Smooth muscle cell (in vitro differentiated cells): ENCODE measurements at regions not wholly inside any gene's neighbourhood (a gene's known extent, or its start where the extent isn't known, plus 50 kb on each side); places are given as distances from the start of the nearest gene placed in this dataset.

Experiments used
- DNase-seq: peaks from one replicate; lab custom pipeline; 2025; ENCODE audit not compliant: unreplicated experiment; lab: John Stamatoyannopoulos, UW
- H2AFZ ChIP-seq: fragments of 200-600 bp; sonication (generic); 2 replicates; pipeline ENCODE4 v1.6.0; 2016; ENCODE audit warnings: antibody characterized with exemption, low read depth, mild to moderate bottlenecking
- H3F3A ChIP-seq: fragments of 200-600 bp; sonication (generic); 2 replicates; pipeline ENCODE4 v1.6.0; 2017; ENCODE audit warnings: antibody characterized with exemption, low read depth
- H3K27ac ChIP-seq: fragments of 200-600 bp; sonication (generic); 2 replicates; pipeline ENCODE4 v1.5.1; 2016; ENCODE audit warnings: low read depth, mild to moderate bottlenecking
- H3K27me3 ChIP-seq: fragments of 200-600 bp; sonication (generic); 2 replicates; pipeline ENCODE4 v1.6.1; 2016; ENCODE audit warnings: low read depth, mild to moderate bottlenecking
- H3K36me3 ChIP-seq: fragments of 200-600 bp; sonication (generic); 2 replicates; pipeline ENCODE4 v1.5.1; 2016; ENCODE audit warnings: low read depth
- H3K4me1 ChIP-seq: fragments of 200-600 bp; sonication (generic); 2 replicates; pipeline ENCODE4 v1.5.1; 2016; ENCODE audit warnings: low read depth
- H3K4me2 ChIP-seq: fragments of 200-600 bp; sonication (generic); 2 replicates; pipeline ENCODE4 v1.6.0; 2016; ENCODE audit warnings: mild to moderate bottlenecking
- H3K4me3 ChIP-seq: fragments of 200-600 bp; sonication (generic); 2 replicates; pipeline ENCODE4 v1.5.1; 2016; ENCODE audit warnings: mild to moderate bottlenecking
- H3K79me2 ChIP-seq: fragments of 200-600 bp; sonication (generic); 2 replicates; pipeline ENCODE4 v1.6.0; 2016; ENCODE audit warnings: low read depth, mild to moderate bottlenecking
- H3K9ac ChIP-seq: fragments of 200-600 bp; sonication (generic); 2 replicates; pipeline ENCODE4 v1.6.0; 2016; ENCODE audit warnings: low read depth
- H3K9me3 ChIP-seq: fragments of 200-600 bp; sonication (generic); replicated peaks from 2 replicates; pipeline ENCODE4 v1.5.1; 2016; ENCODE audit warnings: low read depth
- H4K20me1 ChIP-seq: fragments of 200-600 bp; sonication (generic); 2 replicates; pipeline ENCODE4 v1.6.0; 2016; ENCODE audit warnings: low read depth
- CTCF ChIP-seq: fragments of 200-600 bp; sonication (generic); IDR thresholded peaks from 2 replicates; pipeline ENCODE4 v1.5.1; 2017; ENCODE audit warnings: borderline replicate concordance, mild to moderate bottlenecking, antibody characterized with exemption; ENCODE audit not compliant: insufficient read depth, poor library complexity, severe bottlenecking
- WGBS: methylation state at CpG from one replicate; pipeline ENCODE4 v1.1.7; 2016; ENCODE audit warnings: low lambda C conversion rate; 5-methylcytosine and 5-hydroxymethylcytosine counted together

DNA sequence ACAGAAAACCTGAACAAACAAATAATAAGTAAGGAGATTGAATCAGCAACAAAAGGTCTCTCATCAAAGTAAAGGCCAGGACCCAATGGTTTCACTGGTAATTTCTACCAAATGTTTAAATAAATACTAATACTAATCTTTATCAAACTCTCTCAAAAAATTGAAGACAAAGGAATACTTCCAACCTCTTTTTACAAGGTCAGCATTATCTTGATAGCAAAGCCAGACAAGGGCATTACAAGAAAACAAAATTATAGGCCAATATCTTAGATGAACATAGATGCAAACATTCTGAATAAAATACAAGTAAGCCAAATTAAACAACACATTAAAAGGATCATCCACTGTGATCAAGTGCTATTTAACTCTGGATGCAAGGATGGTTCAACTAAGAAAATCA lies 239.8 kb upstream of the TMEM72 start:
- no peaks in the 10 kb centered on the region for H4K20me1 ChIP-seq
- no peak overlapping the region for H3K4me2 ChIP-seq
- H3K36me3 ChIP-seq, result no peaks in the 10 kb centered on the region
- no peaks in the 10 kb centered on the region for H3K9me3 ChIP-seq
- H2AFZ ChIP-seq, result no peak overlapping the region
- TF ChIP-seq CTCF, result no peak
- H3K9ac ChIP-seq, result no peak overlapping the region
- no peaks in the 10 kb centered on the region for H3K79me2 ChIP-seq
- H3F3A ChIP-seq, result no peaks in the 10 kb centered on the region
- no peaks in the 10 kb centered on the region for H3K4me1 ChIP-seq
- no peak overlapping the region for H3K27ac ChIP-seq
- H3K27me3 ChIP-seq, result no peaks in the 10 kb centered on the region
- no peak overlapping the region for H3K4me3 ChIP-seq
- DNase-seq, result no peak

DNA sequence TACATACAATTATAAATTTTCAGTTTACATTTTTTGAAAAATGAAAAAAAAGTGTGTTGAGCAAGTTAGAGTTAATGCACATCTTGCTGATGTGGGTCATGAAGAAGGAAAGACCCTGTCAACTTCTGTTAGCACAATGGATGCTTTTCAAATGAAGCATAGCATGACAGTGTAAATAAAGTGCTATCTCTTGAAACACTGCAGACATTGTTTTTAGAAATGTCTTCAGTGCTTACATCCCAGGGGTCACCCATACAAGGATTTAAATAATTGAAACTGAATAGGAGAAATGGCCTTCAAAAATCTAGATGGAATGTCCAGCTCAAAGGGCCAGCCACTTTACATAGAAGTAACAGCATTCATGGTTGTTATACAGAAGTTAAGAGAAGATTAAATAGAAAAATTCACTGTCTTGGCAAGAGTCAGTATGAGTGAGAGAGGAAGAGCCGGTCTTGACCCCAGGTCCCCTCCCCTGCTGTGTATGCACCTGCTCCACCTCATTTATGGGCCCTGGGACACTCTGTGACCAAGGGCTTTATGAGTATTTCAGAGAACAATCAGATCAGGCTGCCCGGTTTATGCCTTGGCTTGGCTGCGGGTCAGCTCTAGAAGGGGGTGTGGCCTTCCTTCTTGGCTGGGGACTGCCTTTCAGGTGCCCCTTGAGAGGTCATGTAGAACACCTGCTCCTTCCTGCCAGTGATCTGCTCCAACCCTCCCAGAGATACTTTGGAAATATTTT lies 237.7 kb upstream of the TMEM72 start:
- H3K27me3 ChIP-seq, result no peaks in the 10 kb centered on the region
- H3F3A ChIP-seq, result no peaks in the 10 kb centered on the region
- no peak overlapping the region for H3K27ac ChIP-seq
- 84% methylated on average over 3 of the region's 3 CpGs for WGBS
- H3K4me2 ChIP-seq, result no peak overlapping the region
- no peak overlapping the region for H3K4me3 ChIP-seq
- H3K4me1 ChIP-seq, result no peaks in the 10 kb centered on the region
- no peaks in the 10 kb centered on the region for H3K79me2 ChIP-seq
- TF ChIP-seq CTCF, result no peak
- no peak for DNase-seq
- no peak overlapping the region for H3K9ac ChIP-seq
- no peaks in the 10 kb centered on the region for H3K36me3 ChIP-seq
- H2AFZ ChIP-seq, result no peak overlapping the region
- H4K20me1 ChIP-seq, result no peaks in the 10 kb centered on the region
- no peaks in the 10 kb centered on the region for H3K9me3 ChIP-seq

DNA sequence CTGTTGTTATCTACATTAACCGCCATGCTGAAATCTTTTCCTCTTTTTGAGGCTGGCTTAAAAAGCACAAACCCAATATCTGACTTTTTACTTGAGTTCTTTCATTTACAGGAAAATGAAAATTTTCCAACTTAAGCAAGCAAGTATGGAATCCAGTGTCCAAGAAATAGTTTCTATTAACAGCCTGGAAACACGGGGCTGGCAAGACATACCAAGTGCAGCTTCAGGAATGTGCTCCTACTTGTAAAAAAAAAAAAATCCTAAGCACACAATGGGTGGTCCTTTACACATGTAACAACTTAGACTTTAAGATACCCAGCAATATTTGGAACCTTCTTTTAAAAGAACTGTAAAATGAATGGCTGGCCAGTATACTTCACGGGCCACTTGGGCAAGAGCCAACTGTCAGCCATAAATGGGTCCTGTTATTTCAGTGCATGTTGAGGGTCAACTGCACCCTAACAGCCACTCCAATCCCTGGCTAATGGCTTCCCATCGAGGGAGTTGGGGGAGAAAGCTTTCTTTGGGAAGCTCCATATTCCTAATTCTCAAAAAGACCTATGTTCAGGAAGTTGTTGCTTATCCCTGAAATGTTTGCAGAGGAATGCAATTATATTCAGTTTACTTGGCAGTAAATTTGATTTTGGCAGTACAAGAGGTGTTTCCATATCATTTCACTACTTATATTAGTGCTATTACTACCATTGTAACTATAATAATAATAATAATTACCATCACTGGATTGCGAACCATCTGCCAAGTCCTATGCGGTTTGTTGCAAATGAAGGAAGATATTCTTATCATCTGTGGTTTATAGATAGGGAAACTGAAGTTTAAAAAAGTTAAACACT lies 236.4 kb upstream of the TMEM72 start:
- no peak overlapping the region for H3K27ac ChIP-seq

More for the DNA sequence above, 236.4 kb upstream of the TMEM72 start:
- no peak for TF ChIP-seq CTCF
- no peak overlapping the region for H2AFZ ChIP-seq
- no peaks in the 10 kb centered on the region for H4K20me1 ChIP-seq
- no peaks in the 10 kb centered on the region for H3F3A ChIP-seq
- no peak for DNase-seq
- H3K79me2 ChIP-seq, result no peaks in the 10 kb centered on the region
- H3K36me3 ChIP-seq, result no peaks in the 10 kb centered on the region
- no peak overlapping the region for H3K4me2 ChIP-seq
- H3K9me3 ChIP-seq, result no peaks in the 10 kb centered on the region
- H3K27me3 ChIP-seq, result no peaks in the 10 kb centered on the region
- WGBS, result 60% methylated on average over 6 of the region's 6 CpGs
- no peak overlapping the region for H3K4me3 ChIP-seq
- no peak overlapping the region for H3K9ac ChIP-seq
- no peaks in the 10 kb centered on the region for H3K4me1 ChIP-seq
